Prostate gland (tissue), 2 donors: ENCODE measurements at regions not wholly inside any gene's neighbourhood (a gene's known extent, or its start where the extent isn't known, plus 50 kb on each side); places are given as distances from the start of the nearest gene placed in this dataset.

Experiments used
- CTCF ChIP-seq, 4 experiments: fragments of 200-600 bp in 2 of 4; fragments of 450-650 bp in 2 of 4; sonication (generic) in 2 of 4; IDR thresholded peaks; 1 replicate in 3 of 4; 2 replicates in 1 of 4; pipeline ENCODE4 v1.5.1; 2016 to 2019; ENCODE audit warnings: antibody characterized with exemption in 4 of 4, mild to moderate bottlenecking in 2 of 4, moderate library complexity in 2 of 4
- POLR2A ChIP-seq: fragments of 450-650 bp; IDR thresholded peaks from one replicate; pipeline ENCODE4 v1.6.1; 2016; ENCODE audit warnings: antibody characterized with exemption, mild to moderate bottlenecking

GRCh38 chr12:17661250-17661649 is 428.7 kb downstream of the RERGL start:
- TF ChIP-seq CTCF (IDR thresholded peaks at IDR 0.05) (no peak), POLR2A (no peak)
